Brain pericyte (primary cell): ENCODE measurements at regions not wholly inside any gene's neighbourhood (a gene's known extent, or its start where the extent isn't known, plus 50 kb on each side); places are given as distances from the start of the nearest gene placed in this dataset.

ENCODE experiments used
- DNase-seq: peaks from one replicate; pipeline ENCODE4 v3.0.0-alpha.2; 2012; ENCODE audit warnings: low read depth, low spot score

DNA sequence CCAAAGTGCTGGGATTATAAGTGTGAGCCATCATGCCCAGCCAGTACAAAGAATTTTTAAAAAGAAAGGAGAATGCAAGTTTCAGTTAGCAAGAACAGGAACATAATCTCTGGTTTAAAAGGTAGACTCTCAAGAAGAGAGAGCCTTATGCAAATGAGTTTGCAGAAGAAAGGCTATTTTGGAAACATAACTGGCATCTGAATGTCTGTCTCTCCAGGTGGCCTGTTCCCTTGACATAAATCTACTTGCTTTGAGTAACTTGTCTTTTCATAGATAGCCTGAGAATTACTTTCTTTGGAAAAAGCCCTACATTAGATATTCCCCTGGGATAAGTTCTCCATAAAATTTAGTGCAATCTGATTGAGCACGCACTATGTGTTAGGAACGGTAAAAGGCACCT is 109.6 kb downstream of the ICOS start:
- no peak for DNase-seq

DNA sequence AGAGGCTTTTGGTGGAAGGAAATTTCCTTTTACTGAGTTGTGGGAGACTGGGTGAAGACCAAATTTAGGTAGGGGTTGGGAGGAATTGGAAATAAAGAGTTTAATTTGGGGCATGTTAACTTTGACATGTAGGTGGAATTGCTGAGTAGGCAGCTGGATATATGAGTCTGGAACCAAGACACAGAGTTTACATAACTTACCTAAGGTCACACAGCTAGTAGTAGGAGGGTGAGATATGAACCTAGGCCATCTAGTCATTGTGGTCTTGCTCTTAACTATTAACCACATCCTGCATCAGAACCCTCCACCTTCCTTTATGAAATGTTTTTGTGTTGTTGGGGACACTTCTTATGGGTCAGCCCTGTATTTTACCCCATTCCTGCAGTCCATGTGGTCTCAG is 113.1 kb downstream of the ICOS start:
- DNase-seq = no peak

DNA sequence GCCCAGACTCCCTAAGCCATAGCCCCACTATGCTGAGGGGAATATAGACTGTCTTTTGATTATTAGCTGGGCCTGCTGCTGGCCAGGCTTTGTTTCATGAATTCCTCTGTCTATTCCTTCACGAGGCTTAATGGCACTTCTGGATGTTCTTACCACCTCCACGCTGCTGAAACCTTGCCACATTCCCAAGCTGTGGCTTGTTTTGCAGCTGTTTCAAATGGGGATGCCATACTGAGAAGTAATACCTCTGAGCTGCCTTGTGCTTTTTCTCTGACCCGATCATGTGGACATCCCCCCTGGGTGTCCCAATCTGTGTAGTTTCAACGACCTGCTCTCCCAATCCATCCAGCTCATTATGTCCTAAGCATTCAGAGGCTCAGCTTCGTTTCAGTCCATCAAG is 114.1 kb downstream of the ICOS start:
- no peak for DNase-seq

DNA sequence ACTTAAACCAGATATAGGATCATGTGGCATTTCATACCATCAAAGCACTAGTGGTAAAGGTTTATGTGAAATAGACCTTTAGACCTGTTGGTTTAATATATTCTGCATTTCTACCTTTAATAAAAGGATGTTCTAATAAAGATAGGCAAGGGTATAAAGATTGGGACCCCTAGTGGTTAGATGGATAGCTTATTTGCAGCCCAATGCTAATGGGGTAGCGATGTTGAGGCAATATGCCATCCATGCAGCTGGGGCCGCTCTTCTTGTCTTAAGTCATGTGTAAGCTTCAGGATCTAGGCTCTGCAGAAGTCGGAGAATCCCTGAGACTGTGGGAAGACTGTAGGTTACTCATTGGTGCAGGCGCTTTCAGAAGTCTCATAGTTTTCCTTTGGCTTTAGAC is 114.9 kb downstream of the ICOS start:
- DNase-seq = no peak

DNA sequence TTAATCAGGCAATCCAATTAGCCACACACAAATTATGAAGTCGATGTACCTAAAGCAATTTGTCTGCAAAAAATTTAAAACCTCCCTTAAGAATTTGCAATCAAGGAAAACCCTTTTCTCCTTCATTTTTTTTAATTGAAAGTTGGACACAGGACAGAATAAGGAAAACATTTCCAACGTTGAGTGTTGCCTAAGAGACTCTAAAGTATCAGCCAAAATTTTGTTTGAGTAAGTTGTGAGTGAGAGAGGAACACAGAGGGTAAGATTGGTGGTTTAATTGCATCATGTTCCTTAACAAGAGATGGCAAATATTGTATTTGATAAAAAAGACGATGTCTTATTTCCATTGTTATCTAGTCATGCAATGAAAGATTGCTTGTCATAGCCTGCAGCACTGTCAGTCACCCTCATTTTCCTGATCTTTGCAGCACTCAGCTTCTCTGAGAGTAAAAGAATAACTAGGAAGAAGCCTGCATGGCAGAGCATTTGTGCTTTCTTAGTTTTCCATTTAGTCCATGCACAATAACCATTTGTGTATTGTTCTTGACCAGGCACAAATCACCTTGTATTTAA is 115.5 kb downstream of the ICOS start:
- DNase-seq = no peak

DNA sequence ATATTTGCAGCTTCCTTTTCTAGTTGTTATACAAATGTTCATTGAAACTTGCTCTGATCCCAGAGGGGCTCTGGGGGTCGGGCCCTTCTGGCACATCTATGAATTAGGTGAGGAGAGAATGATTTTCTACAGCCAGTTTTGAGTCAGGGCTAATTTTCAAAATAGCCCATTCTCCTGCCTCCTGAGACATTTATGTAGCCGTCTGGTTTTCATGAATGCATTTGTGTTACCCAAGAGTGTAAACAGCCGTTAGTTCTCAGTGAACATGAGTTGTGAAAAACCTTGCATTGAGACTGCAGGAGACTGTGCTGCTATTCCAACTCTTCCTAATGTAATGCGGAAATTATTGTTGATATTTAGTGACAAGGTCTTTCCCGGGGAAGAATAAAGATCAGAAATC is 122.5 kb downstream of the ICOS start:
- DNase-seq = no peak

DNA sequence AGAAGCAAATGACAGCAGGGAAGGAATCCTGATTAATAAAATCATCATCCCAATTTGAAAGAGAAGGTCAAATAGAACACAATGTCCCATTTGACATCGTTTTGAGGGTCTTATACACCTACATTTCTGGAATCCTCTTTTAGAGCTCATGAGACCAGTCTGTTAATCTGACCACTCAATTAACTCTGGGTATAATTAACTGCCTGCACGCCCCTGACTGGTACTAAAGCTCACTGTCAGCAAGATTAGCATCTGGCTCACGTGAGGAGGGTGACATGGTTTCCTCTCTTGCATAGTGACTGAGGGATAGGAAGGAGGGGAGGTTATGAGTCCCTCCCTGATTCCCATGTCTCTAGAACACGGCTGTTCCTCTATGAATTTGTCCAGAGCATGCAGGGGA is 124.3 kb downstream of the ICOS start:
- DNase-seq = no peak

DNA sequence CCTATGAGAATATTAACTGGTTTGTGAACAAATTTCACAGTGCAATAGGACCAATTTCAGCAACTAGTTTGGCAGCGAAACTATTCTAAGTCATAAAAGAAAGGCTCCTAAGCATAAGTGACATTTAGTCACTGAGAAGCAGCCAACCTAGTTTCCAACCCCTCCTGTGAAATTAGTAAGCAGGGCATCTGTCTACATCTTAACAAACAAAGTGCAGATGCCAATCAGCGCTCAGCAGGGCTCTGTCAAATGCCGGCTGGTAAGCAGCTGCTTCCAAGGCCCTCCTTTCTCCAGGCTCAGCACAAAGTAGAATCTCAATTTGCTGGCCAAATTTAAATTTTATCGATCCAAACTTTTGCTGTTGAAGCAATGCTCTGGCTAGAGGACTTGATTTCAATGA is 124.7 kb downstream of the ICOS start:
- DNase-seq = no peak

DNA sequence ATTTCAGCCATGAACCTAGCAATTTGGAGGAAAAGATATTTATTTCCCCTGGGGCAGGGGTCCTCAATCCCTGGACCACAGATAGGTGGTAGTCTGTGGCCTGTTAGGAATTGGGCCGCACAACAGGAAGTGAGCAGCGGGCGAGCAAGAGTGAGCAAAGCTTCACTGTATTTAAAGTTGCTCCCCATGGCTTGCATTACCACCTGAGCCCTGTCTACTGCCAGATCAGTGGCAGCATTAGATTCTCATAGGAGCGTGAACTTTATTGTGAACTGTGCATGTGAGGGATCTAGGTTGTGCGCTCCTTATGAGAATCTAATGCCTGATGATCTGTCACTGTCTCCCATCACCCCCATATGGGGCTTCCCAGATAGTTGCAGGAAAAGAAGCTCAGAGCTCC is 127.6 kb downstream of the ICOS start:
- no peak for DNase-seq

DNA sequence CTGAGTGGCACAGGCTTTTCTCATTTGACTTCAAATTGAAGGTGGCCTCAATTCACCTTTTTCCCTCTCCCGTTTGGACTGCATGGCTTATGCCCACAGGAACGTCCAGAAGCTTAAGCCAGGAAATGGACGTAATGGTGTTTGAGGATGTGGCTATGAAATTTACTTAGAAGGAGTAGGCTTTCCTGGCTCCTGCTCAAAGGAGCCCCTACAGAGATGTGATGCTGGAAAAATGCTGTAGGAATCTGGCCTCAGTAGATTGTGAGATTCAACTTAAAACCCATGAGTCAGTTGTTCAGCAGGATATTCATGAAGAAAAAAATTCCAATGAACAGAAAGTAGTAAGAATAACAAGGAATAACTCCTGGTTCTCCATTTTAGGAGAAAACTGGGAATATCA is 129.0 kb downstream of the ICOS start:
- no peak for DNase-seq

DNA sequence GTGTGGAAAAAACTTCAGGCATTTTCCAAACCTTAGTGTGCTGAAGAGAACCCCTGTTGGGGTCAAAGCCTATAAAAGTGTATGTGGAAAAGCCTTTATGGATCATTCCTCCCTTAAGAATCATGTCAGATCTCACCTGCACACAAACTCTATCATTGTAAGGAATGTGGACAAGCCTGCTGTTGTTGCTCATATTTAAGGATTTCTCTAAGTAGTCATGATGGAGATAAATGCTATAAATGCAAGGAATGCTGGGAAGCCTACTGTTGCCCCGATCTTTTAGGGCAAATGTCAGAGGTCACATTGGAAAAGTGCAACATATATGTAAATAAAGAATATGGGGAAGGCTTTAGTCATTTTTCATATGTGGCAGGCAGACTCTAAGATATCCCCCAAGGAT is 129.5 kb downstream of the ICOS start:
- DNase-seq = no peak

DNA sequence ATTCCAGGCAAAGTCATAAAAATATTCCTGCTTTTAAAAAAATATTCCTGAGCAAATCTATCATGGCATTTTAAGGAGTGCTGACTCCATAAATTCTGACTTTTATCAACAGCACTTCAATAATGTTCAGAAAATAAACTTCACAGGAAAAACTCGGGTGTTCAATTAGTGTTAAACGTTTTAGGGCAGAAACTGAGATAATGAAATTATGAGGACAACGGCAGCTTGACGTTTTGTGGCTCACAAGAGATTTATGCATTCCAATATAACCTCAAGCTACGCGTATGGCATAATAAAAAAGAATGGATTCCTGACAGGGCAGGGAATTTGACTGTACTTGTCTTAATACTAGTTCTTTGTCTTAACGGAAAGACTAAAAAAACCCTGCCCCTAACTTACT is 133.2 kb downstream of the ICOS start:
- no peak for DNase-seq

DNA sequence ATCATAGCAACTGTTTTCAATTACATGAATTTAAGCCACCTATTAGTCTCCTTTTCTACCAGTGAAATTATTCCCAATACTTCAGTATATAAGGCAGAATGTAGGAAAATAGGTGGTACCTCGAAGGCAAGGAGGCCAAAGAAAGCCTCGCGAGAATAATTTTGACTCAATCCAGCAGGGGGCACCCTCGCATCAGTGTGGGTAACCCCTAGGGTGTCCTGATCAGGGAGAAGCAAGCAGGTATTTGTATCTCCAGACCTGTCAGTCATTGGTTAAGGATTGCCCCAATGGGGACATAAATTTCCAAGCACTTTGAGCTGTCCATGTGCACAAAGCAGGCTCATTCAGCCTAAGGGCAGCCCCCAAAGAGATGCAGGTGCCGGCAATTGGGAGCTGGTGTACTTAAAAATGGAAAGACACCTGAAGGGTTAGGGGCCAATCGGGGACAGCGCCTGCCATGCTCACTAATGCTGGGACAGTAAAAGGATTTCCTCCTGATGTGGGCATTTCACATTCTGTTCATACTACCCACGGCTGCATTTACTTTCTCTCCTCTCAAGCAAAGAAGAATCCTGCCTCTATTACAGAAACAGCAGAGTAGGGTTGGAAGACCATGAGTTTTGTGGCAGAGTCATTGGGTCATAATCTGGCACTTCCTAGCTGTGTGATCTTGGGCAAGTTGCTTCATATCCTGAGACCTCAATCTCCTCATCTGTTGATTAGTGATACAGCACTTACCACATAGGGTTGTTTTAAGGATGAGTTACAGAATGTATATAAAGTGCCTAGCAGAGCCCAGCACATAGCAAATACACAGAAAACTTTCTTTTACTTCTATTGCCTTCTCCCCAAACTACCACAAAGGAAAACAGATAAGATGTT is 136.1 kb downstream of the ICOS start:
- DNase-seq = no peak

DNA sequence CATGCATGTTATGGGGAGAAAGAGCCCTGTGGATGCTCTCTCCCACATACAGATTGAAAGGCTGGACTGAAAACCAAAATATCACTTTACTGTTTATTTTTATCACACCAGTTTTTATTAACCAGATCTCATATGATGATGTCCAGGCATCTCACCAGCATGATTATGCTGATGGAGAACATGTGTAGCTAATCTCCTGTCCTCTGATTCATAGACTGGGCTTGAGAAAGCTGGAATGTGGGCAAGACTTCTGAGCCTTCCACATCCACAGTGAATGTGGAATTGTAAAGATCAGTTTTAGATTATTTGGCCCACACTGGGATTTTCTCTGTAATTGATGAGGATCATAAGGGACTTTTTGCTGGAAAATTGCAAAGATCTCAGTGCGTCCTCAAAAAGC is 137.9 kb downstream of the ICOS start:
- no peak for DNase-seq

DNA sequence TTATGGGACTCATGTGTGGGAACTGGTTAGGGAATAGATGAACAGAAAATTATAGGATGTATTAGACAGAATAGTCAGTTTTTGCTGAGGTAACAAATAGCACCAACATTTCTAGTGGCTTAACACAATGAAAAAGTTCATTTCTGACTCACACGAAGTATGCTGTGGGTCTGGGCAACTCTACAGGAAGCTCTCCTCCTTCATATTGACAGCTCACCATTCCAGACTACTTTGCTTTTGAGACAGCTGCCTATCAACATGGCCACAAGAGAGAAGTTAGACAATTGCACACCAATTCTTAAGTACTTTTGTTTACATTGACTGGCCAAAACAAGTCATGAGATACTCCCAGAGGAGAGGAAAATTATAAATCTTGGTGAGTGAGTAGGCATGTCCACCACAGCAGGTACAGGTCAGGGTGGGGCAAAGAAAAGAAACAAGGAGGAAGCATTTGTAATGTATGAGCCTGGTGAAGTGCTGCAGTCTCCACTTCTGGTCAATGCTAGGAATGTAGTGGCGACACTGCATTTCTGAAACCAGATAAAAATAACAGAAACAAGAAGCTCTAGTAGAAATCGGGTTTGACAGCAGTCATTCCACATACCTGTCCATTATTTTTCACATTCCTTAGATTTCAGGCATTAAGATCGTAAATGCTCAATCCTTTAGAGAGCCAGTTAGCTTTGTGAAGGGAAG is 141.6 kb downstream of the ICOS start:
- no peak for DNase-seq

DNA sequence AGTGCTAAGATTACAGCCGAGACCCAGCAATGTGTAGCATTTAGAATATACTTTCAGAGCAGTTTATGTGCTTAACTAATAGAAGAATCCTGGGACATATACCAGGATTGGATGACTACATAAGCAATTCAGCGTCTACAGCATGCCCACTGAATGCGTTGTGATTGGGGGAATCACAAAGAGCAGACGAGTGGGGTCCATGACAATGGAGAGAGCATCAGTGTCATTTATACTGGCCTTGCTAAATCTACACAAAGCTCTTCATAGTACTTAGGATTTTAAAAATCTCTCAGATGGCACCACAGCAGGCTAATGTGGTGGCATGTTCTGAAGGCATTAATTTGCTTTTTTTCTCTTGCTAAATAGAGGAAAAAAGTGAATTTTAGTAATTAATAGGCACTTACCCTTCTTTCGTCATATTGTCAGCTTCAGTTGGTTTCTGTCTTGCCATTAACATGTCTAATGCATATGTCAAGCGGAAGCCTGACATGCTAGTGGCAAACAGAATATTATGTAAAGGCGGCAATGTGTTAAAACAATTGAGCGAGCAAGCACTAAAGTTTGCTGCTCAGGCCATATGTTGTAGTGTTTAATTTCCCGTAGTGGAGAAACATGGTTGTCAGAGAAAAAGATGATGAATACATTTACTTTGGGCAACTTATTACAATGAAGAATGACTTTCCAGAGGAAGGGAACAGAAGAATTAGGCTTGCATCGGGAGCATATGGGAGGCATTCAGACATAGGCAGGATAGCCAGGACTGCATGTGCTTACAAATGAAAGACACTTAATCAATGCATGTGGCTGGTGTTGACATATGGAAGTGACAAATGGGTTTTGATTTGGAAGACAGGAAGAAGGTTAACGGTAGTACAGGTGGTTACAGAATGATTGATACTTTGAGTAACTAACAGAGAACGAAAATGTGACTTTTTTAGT is 145.2 kb downstream of the ICOS start:
- no peak for DNase-seq

DNA sequence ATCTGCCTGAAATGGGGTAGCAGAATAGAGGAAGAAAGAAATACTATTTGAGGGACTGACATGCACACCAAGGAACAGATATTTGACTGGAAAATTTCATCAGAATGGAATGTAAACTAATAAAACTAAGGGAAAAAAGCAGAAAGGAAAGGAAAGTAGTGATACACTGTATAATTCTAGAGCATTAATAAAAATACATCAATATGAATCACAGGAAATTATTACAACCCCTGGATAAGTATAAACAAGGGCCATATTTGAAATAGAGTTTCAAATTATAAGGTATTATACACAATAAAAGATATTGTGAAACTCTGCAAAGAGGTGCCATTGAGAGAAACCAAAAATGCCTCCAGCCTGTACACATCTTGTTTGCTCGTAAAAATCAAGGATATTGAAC is 149.6 kb downstream of the ICOS start:
- DNase-seq = no peak

DNA sequence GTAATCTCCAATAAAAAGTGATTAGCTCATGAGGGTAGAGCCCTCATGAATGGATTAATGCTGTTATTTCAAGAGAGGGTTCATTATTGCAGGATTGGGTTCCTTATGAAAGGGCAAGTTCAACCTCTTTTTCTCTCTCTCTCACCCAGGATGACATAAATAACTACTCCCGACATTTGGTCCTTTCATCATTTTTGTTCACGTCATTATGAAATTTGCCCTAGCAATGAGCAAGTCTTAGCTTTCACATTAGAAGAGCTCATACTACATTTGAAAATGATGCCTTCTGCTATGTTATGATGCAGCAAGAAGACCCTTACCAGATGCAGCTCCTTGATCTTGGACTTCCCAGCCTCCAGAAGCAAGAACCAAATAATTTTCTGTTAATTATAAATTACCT is 152.5 kb downstream of the ICOS start:
- no peak for DNase-seq

DNA sequence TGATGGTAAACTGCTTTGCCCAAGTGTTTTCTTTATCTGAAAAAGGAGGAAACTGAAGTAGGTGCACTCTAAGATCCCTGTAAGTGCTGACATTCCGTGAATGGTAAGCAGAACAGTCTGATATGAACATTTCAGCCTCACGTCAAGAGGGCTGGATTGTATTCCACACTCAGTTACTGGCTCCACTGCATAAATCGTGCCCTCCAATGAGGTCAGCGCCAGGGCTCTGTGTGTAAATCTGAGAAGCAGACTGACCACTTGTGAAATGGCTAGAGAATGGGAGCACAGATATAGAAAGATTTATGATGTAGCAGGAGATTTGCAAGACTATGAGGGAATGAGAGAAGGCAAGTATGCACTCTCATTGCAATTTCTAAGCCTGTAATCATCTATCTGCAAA is 153.0 kb downstream of the ICOS start:
- DNase-seq = no peak

DNA sequence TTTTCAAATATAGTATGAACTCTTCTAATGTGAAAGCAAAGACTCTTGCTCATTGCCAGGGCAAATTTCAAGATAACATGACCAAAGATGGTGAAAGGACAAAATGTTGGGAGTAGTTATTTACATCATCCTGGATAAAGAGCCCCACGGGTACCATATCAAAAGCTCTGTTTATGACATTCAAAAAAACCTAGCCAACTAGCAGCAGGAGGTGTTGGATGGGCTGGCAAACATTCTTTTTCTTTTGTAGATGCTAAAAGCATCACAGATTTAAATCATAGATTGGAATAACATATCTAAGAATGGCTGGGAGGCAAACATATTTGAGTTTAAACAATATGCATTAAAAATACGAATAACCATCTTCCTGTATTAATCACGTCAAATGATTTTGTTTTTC is 153.5 kb downstream of the ICOS start:
- no peak for DNase-seq

DNA sequence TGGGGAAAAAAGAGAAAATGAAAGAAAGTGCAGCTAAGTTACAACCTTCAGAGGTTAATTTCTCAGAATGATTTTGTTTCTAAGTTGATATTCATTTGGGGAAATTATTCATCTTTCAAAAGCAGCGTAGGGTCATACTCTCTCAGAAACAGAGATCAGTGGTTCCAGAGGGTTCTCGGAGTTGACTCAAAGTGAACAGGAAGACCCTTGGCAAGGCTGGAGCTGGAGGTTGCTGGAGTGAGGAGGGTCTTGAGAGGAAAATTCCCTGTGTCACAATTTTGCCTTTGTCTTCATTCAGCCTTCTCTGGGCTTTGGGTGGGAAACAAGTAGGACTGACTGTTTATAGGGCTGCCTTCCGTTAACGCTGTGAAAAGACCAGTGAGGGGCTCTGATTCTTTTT is 168.2 kb downstream of the ICOS start:
- DNase-seq = no peak

DNA sequence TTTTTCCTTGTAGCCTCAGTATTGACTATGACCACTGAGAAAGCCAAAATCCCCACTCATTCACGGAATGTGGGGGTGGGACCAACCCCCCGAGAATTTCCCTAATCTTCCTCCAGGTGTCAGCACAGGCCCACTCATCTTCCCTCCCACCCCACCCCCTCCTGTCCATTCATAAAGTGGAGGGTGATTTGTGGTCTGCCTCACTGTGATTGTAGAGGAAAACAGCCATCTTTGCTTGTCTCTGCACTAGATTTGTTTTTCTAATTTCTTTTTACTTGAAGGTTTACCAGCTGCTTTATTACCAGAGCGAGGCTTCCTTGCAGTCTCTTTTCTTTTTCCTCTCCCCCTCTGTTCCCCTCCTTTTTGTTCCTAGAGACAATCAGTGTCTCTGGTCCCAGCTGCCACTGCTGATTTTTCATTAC is 171.8 kb downstream of the ICOS start:
- DNase-seq = no peak
